ES-I3 (cell line): ENCODE measurements at regions not wholly inside any gene's neighbourhood (a gene's known extent, or its start where the extent isn't known, plus 50 kb on each side); places are given as distances from the start of the nearest gene placed in this dataset.
"Not testable (repeated sequence)": the region's sequence is repeated elsewhere in the genome, so short reads cannot be mapped to it uniquely, and the experiment has no call there.

ENCODE experiments used
- H3K36me3 ChIP-seq: 2 replicates; pipeline ENCODE4 v1.6.1; 2013; ENCODE audit warnings: mild to moderate bottlenecking, low read length, control low read depth, moderate library complexity; ENCODE audit not compliant: insufficient read depth
- H3K4me1 ChIP-seq: 2 replicates; pipeline ENCODE4 v1.6.1; 2013; ENCODE audit warnings: mild to moderate bottlenecking, control low read depth, low read length; ENCODE audit not compliant: insufficient read depth
- H3K9ac ChIP-seq: 2 replicates; pipeline ENCODE4 v1.6.1; 2013; ENCODE audit warnings: low read depth, mild to moderate bottlenecking, low read length, moderate library complexity
- H3K9me3 ChIP-seq: 2 replicates; pipeline ENCODE4 v1.6.1; 2013; ENCODE audit warnings: mild to moderate bottlenecking, low read length, moderate library complexity; ENCODE audit not compliant: control insufficient read depth, insufficient read depth

DNA sequence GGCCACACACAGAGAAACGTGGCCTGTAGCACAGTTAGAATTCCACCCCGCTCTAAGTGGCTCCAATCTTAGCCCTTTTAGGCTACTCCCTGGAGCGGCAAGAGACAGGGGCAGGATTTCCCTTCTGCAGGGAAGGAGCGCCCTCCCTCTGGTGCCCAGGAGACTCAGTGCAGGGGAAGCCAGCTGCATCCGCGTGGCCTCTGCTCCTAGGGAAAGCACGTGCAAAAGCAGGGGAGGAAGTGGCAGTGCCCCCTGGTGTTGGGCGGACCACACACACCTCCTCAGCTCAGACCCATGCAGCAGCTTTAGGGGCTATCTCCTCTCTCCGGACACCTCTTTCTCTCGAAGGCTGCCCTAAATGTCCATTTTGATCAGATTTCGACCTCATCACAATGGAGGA lies 50.0 kb downstream of the SPRING1 start:
- Histone ChIP-seq H3K9ac (no peak overlapping the region), H3K36me3 (no peaks in the 10 kb centered on the region), H3K4me1 (peaks cover 1% of the 10 kb centered on the region; the same call in 1 of the 2 replicates), H3K9me3 (no peaks in the 10 kb centered on the region)

DNA sequence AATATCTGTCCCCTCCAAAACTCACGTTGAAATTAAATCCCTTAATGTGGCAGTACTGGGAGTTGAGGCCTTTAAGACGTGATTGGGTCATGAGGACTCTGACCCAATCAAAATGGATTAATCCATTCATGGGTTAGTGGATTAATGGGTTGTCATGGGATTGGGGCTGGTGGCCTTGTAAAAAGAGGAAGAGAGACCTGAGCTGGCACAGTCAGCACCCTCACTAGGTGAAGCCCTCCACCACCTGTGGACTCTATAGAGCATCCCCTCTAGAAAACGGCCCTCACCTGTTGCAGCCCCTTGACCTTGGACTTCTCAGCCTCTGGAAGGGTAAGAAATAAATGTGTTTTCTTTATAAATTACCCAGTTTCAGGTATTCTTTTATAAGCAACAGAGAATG lies 53.0 kb downstream of the SPRING1 start:
- Histone ChIP-seq H3K4me1 (no peaks in the 10 kb centered on the region; the same call in 1 of the 2 replicates), H3K9ac (no peak overlapping the region), H3K9me3 (no peaks in the 10 kb centered on the region), H3K36me3 (no peaks in the 10 kb centered on the region)

DNA sequence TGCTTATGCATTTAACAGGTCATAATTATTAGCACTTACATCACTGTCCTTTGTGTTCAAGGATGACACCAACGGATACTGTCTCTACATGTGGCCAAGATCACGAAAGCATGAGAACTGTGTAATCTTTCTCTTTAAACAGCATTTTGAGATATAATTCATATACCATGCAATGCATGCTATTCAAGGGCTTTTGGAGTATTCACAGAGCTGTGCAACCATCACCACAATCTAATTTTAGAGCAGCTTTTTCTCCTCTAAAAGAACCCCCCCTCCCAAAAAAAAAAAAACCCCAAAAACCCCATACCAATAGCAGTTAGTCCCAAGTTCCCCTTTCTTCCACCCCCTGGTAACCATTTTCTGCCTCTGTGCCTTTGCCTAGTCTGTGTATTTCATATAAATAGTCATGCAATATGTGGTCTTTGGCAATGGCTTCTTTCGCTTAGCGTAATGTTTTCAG lies 60.6 kb downstream of the SPRING1 start:
- Histone ChIP-seq H3K9me3 (no peaks in the 10 kb centered on the region), H3K36me3 (no peaks in the 10 kb centered on the region), H3K9ac (no peak overlapping the region), H3K4me1 (no peaks in the 10 kb centered on the region)

DNA sequence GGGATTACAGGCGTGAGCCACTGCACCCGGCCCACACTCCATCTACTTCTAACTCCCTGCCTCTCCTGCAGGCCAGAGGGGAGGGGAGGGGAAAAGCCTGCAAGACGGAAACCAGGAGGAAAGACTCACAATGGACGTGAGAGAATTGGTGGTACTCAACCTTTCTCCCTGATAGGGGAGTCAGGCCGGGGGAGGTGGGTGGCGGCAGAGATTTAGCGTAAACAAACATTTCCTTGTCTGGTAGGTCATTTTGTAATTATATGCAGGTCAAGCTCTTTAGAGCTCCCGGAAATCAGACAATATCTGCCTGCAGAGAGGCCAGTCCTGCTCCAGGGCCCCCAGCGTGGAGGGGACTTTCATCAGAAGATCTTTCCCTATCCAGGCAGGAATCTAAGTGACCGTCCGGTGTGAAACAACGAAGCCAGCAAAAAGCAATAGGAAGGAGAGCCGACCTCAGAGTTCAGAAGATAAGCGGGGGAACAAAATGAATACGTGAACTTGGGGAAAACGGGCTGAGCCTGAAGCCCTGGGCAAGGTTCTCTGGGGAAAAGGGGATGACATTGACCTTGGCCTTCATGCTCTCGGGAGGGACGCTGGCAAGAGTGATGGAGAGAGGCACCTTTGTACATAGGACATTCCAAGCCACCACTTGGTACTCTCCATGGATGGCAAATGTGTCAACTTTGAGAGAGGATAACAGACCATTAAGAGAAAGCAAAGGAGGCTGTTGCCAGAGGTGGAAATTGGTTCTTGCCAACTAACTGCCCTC lies 62.3 kb downstream of the SPRING1 start:
- no peaks in the 10 kb centered on the region for H3K4me1 ChIP-seq
- H3K36me3 ChIP-seq = no peaks in the 10 kb centered on the region
- no peak overlapping the region for H3K9ac ChIP-seq
- no peaks in the 10 kb centered on the region for H3K9me3 ChIP-seq

DNA sequence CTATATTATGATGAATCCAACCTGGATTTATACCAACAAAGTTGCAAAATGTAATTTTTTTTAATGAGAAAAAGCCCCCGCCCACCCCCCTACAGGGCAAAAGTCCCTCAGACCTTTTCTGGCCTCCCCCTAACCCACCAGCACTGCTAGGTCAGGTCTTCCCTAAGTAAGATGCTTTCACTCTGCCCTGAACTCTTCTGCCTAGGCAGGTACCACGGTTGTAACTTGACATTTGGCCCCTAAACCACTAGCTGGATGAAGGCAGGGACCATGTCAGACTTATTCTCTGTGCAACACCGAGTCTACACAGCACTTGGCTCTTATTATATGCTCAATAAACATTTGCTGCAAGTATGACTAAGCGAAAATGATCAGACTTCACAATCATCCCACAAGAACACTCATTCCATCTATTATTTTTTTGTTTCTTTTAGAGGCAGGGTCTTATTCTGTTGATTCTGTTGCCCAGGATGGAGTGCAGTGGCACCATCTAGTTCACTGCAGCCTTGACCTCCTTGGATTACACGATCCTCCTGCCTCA lies 63.2 kb downstream of the SPRING1 start:
- H3K9me3 ChIP-seq = no peaks in the 10 kb centered on the region
- no peaks in the 10 kb centered on the region for H3K36me3 ChIP-seq
- H3K4me1 ChIP-seq = no peaks in the 10 kb centered on the region
- H3K9ac ChIP-seq = no peak overlapping the region

DNA sequence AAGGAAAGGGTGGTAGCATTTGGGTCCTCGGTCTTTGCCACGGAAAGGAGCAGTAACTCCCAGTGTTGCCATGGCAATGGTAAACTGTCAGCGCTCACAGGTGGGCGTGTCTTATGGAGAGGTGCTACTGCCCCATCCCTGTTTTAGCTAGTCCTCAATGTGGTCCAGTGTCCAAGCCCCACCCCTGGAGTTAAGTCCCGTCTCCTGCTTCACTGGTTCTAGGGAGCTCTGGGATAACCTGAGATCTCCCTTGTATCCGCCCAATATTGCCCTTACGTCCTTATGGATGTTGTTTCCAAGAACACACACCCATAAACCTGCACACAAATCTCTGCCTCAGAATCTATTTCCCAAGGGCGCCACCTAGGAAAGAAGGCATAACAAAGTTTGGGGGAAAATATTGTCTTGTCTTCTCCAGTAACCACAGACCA lies 64.2 kb downstream of the SPRING1 start:
- H3K36me3 ChIP-seq = no peaks in the 10 kb centered on the region
- H3K4me1 ChIP-seq = no peaks in the 10 kb centered on the region
- no peak overlapping the region for H3K9ac ChIP-seq
- H3K9me3 ChIP-seq = no peaks in the 10 kb centered on the region

DNA sequence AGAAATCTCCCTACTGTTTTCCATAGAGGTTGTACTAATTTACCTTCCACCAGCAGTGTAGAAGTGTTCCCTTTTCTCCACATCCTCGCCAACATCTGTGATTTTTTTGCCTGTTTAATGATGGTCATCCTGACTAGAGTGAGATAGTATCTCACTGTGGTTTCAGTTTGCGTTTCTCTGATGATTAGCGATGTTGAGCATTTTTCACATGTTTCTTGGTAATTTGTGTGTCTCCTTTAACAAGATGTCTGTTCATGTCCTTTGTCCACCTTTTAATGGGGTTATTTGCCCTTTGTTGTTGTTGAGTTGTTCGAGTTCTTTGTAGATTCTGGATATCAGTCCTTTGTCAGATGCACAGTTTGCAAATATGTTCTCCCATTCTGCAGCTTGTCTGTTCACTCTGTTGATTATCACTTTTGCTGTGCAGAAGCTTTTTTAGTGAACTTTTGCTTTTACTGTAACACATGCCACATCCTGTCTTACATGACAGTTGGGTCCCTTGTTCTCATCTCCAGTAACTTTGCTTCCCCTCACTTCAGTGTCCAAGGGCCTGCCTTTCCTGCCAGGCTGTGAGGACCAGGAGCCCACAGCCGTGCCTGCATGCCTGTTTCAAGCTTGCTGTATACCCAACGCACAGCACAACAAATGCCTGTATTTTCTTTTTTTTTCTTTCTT lies 64.9 kb downstream of the SPRING1 start:
- Histone ChIP-seq H3K9me3 (no peaks in the 10 kb centered on the region), H3K4me1 (no peaks in the 10 kb centered on the region), H3K36me3 (no peaks in the 10 kb centered on the region), H3K9ac (no peak overlapping the region)

DNA sequence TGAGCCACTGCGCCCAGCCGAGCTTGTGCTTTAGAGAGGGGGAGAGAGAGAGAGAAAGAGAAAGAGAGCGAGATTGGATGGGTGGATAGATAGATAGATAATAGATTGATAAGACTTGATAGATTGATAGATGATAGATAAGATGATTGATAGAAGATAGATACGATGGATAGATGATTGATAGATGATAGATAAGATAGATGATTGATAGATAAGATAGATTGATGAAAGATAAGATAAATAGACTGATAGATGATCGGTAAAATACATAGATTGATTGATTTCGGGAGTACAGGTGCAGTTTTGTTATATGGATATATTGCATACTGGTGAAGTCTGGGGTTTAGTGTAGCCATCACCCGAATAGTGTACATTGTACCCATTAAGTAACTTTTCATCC lies 65.9 kb downstream of the SPRING1 start:
- Histone ChIP-seq H3K4me1 (no peaks in the 10 kb centered on the region), H3K9me3 (no peaks in the 10 kb centered on the region), H3K9ac (no peak overlapping the region), H3K36me3 (no peaks in the 10 kb centered on the region)

DNA sequence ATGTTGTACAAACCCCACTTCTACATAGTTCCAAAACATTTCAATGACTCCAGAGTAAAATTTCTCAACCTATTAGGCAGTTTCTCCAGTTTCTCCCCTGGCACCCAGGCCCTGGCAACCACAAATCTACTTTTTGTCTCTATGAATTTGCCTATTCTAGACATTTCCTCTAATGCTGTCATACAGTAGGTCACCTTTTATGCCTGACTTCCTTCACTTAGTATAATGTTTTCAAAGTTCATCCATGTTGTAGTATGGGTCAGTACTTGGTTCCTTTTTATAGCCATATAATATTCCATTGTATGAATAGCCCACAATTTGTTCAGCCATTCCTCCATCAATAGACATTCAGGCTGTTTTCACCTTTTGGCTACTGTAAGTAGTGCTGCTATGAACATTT lies 67.0 kb downstream of the SPRING1 start:
- Histone ChIP-seq H3K9ac (no peak overlapping the region), H3K9me3 (no peaks in the 10 kb centered on the region), H3K36me3 (no peaks in the 10 kb centered on the region), H3K4me1 (peaks cover 6% of the 10 kb centered on the region; the same call in 1 of the 2 replicates)

DNA sequence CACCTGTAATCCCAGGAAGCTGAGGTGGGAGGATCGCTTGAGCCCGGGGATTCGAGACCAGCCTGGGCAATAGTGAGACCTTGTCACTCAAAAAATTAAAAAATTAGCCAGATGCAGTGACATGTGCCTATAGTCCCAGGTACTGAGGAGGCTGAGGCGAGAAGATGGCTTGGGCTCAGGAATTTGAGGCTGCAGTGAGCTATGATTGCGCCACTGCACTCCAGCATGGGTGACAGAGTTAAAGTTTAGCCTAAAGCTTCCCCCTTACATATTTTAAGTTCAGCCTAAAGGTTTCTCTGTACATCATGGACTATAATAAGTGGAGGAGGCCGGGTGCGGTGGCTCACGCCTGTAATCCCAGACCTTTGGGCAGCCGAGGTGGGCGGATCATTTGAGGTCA lies 70.1 kb downstream of the SPRING1 start:
- Histone ChIP-seq H3K36me3 (no peaks in the 10 kb centered on the region), H3K9ac (no peak overlapping the region), H3K9me3 (no peaks in the 10 kb centered on the region), H3K4me1 (peaks cover 14% of the 10 kb centered on the region)

DNA sequence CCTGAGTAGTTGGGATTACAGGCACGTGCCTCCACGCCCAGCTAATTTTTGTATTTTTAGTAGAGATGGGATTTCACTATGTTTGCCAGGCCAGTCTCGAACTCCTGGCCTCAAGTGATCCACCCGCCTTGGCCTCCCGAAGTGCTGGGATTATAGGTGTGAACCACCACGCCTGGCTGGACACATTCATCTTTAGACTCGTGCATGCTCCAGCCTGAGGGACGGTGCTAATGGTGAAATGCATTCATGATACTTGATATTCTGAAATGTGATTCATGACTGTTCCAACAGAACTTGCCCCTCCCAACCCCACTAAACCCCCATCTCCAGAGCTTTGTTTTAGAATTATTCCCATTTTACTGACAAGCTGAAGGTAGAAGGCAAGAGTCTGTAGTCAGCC lies 71.0 kb downstream of the SPRING1 start:
- H3K9ac ChIP-seq, H3K9me3 ChIP-seq, H3K36me3 ChIP-seq: not testable (repeated sequence)
- H3K4me1 ChIP-seq = peaks cover 14% of the 10 kb centered on the region

DNA sequence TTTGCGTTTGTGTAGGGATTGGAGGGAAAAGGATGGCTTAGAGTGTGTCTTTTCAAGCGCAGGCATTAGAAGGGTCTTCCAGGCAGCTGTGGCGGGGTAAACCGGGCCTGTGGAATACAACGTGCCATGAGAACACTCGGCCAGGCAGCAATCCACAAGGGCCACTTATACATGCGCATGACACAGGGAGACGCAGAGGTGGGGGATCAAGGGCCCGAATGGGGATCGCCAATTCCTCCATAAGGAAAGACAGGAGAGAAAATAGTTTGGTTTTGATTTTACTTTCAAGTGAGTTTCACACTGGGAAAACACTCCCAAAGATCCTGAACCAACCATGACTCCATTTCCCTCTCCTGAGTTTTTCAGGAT lies 71.6 kb downstream of the SPRING1 start:
- Histone ChIP-seq H3K9ac (no peak overlapping the region), H3K4me1 (peaks cover 14% of the 10 kb centered on the region), H3K9me3 (no peaks in the 10 kb centered on the region), H3K36me3 (no peaks in the 10 kb centered on the region)

DNA sequence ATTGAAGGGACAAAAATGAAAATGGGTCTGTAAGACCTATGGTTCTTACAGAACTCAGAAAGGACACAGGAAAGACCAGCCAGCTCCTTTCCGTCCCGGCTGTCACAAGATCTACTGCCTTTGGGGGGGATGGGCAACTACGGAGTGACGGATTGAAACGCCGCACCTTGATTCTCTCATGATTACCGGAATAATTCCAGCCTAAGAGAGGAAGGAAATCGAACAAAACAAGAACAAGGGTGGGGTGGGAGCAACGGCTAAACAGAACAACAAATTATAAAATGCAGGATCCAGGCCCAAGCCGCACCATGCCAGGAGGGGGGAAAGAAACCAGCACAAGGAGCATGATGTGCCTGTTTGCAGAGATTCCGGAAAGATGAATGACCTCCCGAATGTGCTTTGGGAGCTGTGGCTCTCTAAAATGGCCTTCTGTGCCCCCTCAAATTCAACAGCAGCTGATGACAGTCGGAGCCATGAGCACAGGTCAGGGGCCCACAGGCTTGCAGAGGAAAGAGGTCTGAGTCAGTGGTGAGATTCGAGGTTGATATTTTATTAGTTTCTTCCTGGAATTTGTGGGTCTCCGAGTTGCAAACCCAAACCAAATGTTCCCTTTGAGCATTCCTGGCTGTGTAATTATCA lies 72.1 kb downstream of the SPRING1 start:
- Histone ChIP-seq H3K9me3 (no peaks in the 10 kb centered on the region), H3K9ac (no peak overlapping the region), H3K36me3 (no peaks in the 10 kb centered on the region)

DNA sequence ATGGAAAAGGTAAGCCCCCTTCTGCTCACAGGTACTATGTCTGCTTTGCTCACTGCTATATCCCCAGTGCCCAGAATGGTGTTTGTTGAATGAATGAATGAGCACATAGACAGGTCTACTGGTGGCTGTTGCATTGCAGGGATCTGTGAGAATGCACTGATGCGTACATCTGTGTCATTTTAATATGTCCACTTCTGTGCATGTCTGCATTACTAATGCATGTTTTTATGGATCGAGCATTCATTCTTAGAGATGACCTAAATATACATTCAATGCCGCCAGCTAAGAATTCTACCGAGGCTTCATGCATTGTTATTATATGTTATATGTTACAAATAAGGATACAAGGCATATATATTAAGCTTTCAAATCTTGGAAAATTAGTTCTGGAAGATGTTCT lies 73.8 kb downstream of the SPRING1 start:
- H3K4me1 ChIP-seq = peaks cover 14% of the 10 kb centered on the region
- H3K9ac ChIP-seq = no peak overlapping the region
- no peaks in the 10 kb centered on the region for H3K9me3 ChIP-seq
- no peaks in the 10 kb centered on the region for H3K36me3 ChIP-seq

More for the DNA sequence above, 72.1 kb downstream of the SPRING1 start:
- H3K4me1 ChIP-seq = peaks cover 14% of the 10 kb centered on the region
